Neural cell (in vitro differentiated cells): ENCODE measurements at regions not wholly inside any gene's neighbourhood (a gene's known extent, or its start where the extent isn't known, plus 50 kb on each side); places are given as distances from the start of the nearest gene placed in this dataset.

Source experiments
- H2AFZ ChIP-seq: fragments of 200-600, 300-800 bp; sonication (generic), shearing (Covaris generic); 2 replicates; pipeline ENCODE4 v1.6.0; 2014; ENCODE audit warnings: low read depth, mild to moderate bottlenecking, antibody characterized with exemption, low read length, moderate library complexity
- H3F3A ChIP-seq: fragments of 200-600 bp; shearing (Covaris generic); 2 replicates; pipeline ENCODE4 v1.6.1; 2016; ENCODE audit warnings: mild to moderate bottlenecking, moderate library complexity, mixed read lengths, antibody characterized with exemption, low read length; ENCODE audit not compliant: insufficient read depth, poor library complexity, severe bottlenecking
- H3K27ac ChIP-seq: fragments of 200-600, 300-800 bp; sonication (generic), shearing (Covaris generic); 2 replicates; pipeline ENCODE4 v1.5.1; 2014; ENCODE audit warnings: mild to moderate bottlenecking, low read length, moderate library complexity
- H3K27me3 ChIP-seq: fragments of 300-800, 200-600 bp; sonication (generic), shearing (Covaris generic); 2 replicates; pipeline ENCODE4 v1.6.0; 2014; ENCODE audit warnings: mild to moderate bottlenecking, low read depth, low read length, moderate library complexity; ENCODE audit not compliant: insufficient read depth
- H3K36me3 ChIP-seq: fragments of 300-800, 200-600 bp; sonication (generic), shearing (Covaris generic); 2 replicates; pipeline ENCODE4 v1.5.1; 2014; ENCODE audit warnings: mild to moderate bottlenecking, antibody characterized with exemption, low read length, moderate library complexity; ENCODE audit not compliant: insufficient read depth
- H3K4me2 ChIP-seq: fragments of 300-800, 200-600 bp; sonication (generic), shearing (Covaris generic); 2 replicates; pipeline ENCODE4 v1.6.0; 2014; ENCODE audit warnings: mild to moderate bottlenecking, low read length
- H3K4me3 ChIP-seq: fragments of 300-800, 200-600 bp; sonication (generic), shearing (Covaris generic); 2 replicates; pipeline ENCODE4 v1.5.1; 2014; ENCODE audit warnings: mild to moderate bottlenecking, low read length, moderate library complexity
- H3K79me2 ChIP-seq: fragments of 200-600 bp; shearing (Covaris generic); replicated peaks from 2 replicates; pipeline ENCODE4 v1.6.0; 2014; ENCODE audit warnings: mild to moderate bottlenecking, low read length, moderate library complexity; ENCODE audit not compliant: insufficient read depth
- H3K9ac ChIP-seq: fragments of 300-800, 200-600 bp; sonication (generic), shearing (Covaris generic); 2 replicates; pipeline ENCODE4 v1.6.1; 2016; ENCODE audit warnings: mild to moderate bottlenecking, low read length, mixed read lengths
- H3K9me2 ChIP-seq: fragments of 200-600 bp; shearing (Covaris generic); 2 replicates; pipeline ENCODE4 v1.6.1; 2016; ENCODE audit warnings: mild to moderate bottlenecking, low read length, mixed read lengths; ENCODE audit not compliant: insufficient read depth
- H3K9me3 ChIP-seq: fragments of 200-600, 300-800 bp; sonication (generic), shearing (Covaris generic); 2 replicates; pipeline ENCODE4 v1.6.1; 2016; ENCODE audit warnings: mild to moderate bottlenecking, mixed run types, low read length, moderate library complexity, mixed read lengths
- H4K20me1 ChIP-seq: fragments of 200-600 bp; shearing (Covaris generic); 2 replicates; pipeline ENCODE4 v1.6.1; 2016; ENCODE audit warnings: mild to moderate bottlenecking, mixed run types; ENCODE audit not compliant: insufficient read depth
- EP300 ChIP-seq: fragments of 450-650 bp; conservative IDR thresholded peaks from 2 replicates; pipeline ENCODE4 v1.6.1; 2014; ENCODE audit warnings: antibody characterized with exemption, mild to moderate bottlenecking, moderate library complexity; ENCODE audit not compliant: poor library complexity, severe bottlenecking
- EZH2 ChIP-seq: fragments of 200-600, 300-800 bp; shearing (Covaris generic), sonication (generic); IDR thresholded peaks from 2 replicates; pipeline ENCODE4 v1.6.1; 2014; ENCODE audit warnings: antibody characterized with exemption, low read length, borderline replicate concordance, mild to moderate bottlenecking; ENCODE audit not compliant: insufficient read depth, poor library complexity, severe bottlenecking
- MXI1 ChIP-seq: fragments of 450-650 bp; conservative IDR thresholded peaks from 2 replicates; pipeline ENCODE4 v1.6.1; 2014; ENCODE audit warnings: antibody characterized with exemption, mild to moderate bottlenecking; ENCODE audit not compliant: poor library complexity, severe bottlenecking
- POLR2AphosphoS5 ChIP-seq: IDR thresholded peaks from 2 replicates; pipeline ENCODE4 v1.6.1; 2012
- RAD21 ChIP-seq: fragments of 450-650 bp; conservative IDR thresholded peaks from 2 replicates; pipeline ENCODE4 v1.6.1; 2014; ENCODE audit warnings: antibody characterized with exemption, mild to moderate bottlenecking, moderate library complexity
- SMC3 ChIP-seq: fragments of 450-650 bp; conservative IDR thresholded peaks from 2 replicates; pipeline ENCODE4 v1.6.1; 2014; ENCODE audit warnings: antibody characterized with exemption, mild to moderate bottlenecking, moderate library complexity; ENCODE audit not compliant: poor library complexity
- TAF1 ChIP-seq: IDR thresholded peaks from 2 replicates; pipeline ENCODE4 v1.6.1; 2012; ENCODE audit warnings: low read depth
- TF ChIP-seq, protein P1 (sequence below): IDR thresholded peaks from 2 replicates; pipeline ENCODE4 v1.6.1; 2012; ENCODE audit warnings: borderline replicate concordance
- TF ChIP-seq, protein P2 (sequence below): fragments of 450-650 bp; IDR thresholded peaks from 2 replicates; pipeline ENCODE4 v1.5.1; 2014; ENCODE audit warnings: antibody characterized with exemption, mild to moderate bottlenecking, moderate library complexity; ENCODE audit not compliant: poor library complexity, severe bottlenecking

DNA sequence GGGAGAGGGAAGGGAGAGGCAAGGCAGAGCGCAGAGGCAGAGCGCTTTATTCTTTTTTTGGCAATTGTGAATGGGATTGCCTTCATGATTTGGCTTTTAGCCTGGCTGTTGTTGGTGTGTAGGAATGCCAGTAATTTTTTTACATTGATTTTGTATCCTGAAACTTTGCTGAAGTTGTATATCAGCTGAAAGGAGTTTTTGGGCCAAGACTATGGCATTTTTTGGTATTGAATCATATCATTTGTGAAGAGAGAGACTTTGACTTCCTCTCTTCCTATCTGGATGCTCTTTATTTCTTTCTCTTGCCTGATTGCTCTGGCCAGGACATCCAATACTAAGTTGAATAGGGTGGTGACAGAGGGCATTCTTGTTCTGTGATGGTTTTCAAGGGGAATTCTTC lies 291.3 kb downstream of the REEP3 start:
- no peaks in the 10 kb centered on the region for H3K79me2 ChIP-seq
- H3F3A ChIP-seq: no peaks in the 10 kb centered on the region
- no peaks in the 10 kb centered on the region for H3K9me2 ChIP-seq
- H4K20me1 ChIP-seq: no peaks in the 10 kb centered on the region
- no peak overlapping the region for H2AFZ ChIP-seq
- H3K4me2 ChIP-seq: no peak overlapping the region
- H3K27ac ChIP-seq: no peak overlapping the region
- no peak overlapping the region for H3K4me3 ChIP-seq
- no peaks in the 10 kb centered on the region for H3K27me3 ChIP-seq
- no peak overlapping the region for H3K9ac ChIP-seq
- H3K9me3 ChIP-seq: no peaks in the 10 kb centered on the region
- TF ChIP-seq TAF1: no peak
- TF ChIP-seq SMC3: no peak
- no peak for TF ChIP-seq RAD21
- TF ChIP-seq EZH2: no peak
- no peak for TF ChIP-seq EP300
- TF ChIP-seq POLR2AphosphoS5: no peak
- TF ChIP-seq MXI1: no peak
- TF ChIP-seq, protein P1, sequence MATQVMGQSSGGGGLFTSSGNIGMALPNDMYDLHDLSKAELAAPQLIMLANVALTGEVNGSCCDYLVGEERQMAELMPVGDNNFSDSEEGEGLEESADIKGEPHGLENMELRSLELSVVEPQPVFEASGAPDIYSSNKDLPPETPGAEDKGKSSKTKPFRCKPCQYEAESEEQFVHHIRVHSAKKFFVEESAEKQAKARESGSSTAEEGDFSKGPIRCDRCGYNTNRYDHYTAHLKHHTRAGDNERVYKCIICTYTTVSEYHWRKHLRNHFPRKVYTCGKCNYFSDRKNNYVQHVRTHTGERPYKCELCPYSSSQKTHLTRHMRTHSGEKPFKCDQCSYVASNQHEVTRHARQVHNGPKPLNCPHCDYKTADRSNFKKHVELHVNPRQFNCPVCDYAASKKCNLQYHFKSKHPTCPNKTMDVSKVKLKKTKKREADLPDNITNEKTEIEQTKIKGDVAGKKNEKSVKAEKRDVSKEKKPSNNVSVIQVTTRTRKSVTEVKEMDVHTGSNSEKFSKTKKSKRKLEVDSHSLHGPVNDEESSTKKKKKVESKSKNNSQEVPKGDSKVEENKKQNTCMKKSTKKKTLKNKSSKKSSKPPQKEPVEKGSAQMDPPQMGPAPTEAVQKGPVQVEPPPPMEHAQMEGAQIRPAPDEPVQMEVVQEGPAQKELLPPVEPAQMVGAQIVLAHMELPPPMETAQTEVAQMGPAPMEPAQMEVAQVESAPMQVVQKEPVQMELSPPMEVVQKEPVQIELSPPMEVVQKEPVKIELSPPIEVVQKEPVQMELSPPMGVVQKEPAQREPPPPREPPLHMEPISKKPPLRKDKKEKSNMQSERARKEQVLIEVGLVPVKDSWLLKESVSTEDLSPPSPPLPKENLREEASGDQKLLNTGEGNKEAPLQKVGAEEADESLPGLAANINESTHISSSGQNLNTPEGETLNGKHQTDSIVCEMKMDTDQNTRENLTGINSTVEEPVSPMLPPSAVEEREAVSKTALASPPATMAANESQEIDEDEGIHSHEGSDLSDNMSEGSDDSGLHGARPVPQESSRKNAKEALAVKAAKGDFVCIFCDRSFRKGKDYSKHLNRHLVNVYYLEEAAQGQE: no peak
- TF ChIP-seq, protein P2, sequence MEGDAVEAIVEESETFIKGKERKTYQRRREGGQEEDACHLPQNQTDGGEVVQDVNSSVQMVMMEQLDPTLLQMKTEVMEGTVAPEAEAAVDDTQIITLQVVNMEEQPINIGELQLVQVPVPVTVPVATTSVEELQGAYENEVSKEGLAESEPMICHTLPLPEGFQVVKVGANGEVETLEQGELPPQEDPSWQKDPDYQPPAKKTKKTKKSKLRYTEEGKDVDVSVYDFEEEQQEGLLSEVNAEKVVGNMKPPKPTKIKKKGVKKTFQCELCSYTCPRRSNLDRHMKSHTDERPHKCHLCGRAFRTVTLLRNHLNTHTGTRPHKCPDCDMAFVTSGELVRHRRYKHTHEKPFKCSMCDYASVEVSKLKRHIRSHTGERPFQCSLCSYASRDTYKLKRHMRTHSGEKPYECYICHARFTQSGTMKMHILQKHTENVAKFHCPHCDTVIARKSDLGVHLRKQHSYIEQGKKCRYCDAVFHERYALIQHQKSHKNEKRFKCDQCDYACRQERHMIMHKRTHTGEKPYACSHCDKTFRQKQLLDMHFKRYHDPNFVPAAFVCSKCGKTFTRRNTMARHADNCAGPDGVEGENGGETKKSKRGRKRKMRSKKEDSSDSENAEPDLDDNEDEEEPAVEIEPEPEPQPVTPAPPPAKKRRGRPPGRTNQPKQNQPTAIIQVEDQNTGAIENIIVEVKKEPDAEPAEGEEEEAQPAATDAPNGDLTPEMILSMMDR: no peak
- H3K36me3 ChIP-seq: no peaks in the 10 kb centered on the region

DNA sequence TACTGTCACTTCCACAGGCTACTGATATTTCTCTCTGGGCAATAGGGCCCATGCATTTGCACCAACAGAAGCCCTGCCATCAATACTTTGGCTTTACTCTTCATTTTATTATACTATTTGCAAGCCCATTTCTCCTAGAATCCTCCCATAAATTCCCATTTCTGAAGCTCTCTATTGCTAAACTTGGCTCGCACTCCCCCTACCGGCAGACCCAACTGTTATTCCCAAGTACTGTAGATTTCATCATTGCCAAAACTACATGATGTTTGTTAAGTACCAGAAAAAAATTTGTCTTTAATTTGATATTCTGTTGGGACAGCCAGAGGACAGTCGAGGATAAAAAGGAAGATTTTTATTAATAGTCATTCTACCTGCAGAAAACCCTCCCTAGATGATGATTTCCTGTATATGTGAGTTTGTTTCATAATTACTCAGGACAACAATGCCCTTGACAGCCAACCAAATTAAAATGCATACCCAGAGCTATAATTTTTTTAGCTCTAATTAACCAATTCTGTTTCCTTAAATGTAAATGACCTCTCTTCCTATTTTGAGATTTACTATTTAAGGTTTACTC lies 298.6 kb downstream of the REEP3 start:
- Histone ChIP-seq H3K9me2 (no peaks in the 10 kb centered on the region), H3K4me3 (no peak overlapping the region), H3K27me3 (no peaks in the 10 kb centered on the region), H3K9me3 (no peaks in the 10 kb centered on the region), H3K36me3 (no peaks in the 10 kb centered on the region), H3K4me2 (no peak overlapping the region), H2AFZ (no peak overlapping the region), H4K20me1 (no peaks in the 10 kb centered on the region), H3K27ac (no peak overlapping the region), H3K79me2 (no peaks in the 10 kb centered on the region), H3K9ac (no peak overlapping the region), H3F3A (no peaks in the 10 kb centered on the region)
- TF ChIP-seq POLR2AphosphoS5: no peak
- TF ChIP-seq, protein P1: no peak
- TF ChIP-seq RAD21: peak; percentile 30
- TF ChIP-seq SMC3: peak; percentile 30
- TF ChIP-seq, protein P2: peak; percentile 60
